Skeletal muscle cell (primary cell): ENCODE measurements at regions not wholly inside any gene's neighbourhood (a gene's known extent, or its start where the extent isn't known, plus 50 kb on each side); places are given as distances from the start of the nearest gene placed in this dataset.
"Not testable (repeated sequence)": the region's sequence is repeated elsewhere in the genome, so short reads cannot be mapped to it uniquely, and the experiment has no call there.

Experiments used
- DNase-seq: peaks from one replicate; pipeline ENCODE4 v3.0.0-alpha.2; 2010; ENCODE audit warnings: low read depth
- H3K4me3 ChIP-seq: 2 replicates; pipeline ENCODE4 v1.5.1; 2011; ENCODE audit warnings: low read depth, mild to moderate bottlenecking, control low read depth, low read length, moderate library complexity

- H3K4me3 ChIP-seq: no peak overlapping the region
- no peak for DNase-seq
These were observed 460.7 kb downstream of the ICE1 start for GRCh38 chr5:5883146-5883545.

GRCh38 chr5:5882706-5883105 lies 460.2 kb downstream of the ICE1 start:
- DNase-seq: no peak
- H3K4me3 ChIP-seq: no peak overlapping the region

- no peak for DNase-seq
- no peak overlapping the region for H3K4me3 ChIP-seq
These were observed 458.8 kb downstream of the ICE1 start for GRCh38 chr5:5881294-5881693.

- no peak for DNase-seq
- H3K4me3 ChIP-seq: no peak overlapping the region
These were observed 457.7 kb downstream of the ICE1 start for GRCh38 chr5:5880077-5880763.

- DNase-seq: no peak
- no peak overlapping the region for H3K4me3 ChIP-seq
These were observed 434.9 kb downstream of the ICE1 start for GRCh38 chr5:5857396-5857795.

- DNase-seq: no peak
- no peak overlapping the region for H3K4me3 ChIP-seq
These were observed 431.6 kb downstream of the ICE1 start for GRCh38 chr5:5854087-5854486.

- no peak for DNase-seq
- H3K4me3 ChIP-seq: no peak overlapping the region
These were observed 416.0 kb downstream of the ICE1 start for GRCh38 chr5:5838493-5838892.

GRCh38 chr5:5831622-5832021 lies 409.1 kb downstream of the ICE1 start:
- not testable (repeated sequence) for H3K4me3 ChIP-seq, DNase-seq

GRCh38 chr5:5828619-5829018 lies 406.1 kb downstream of the ICE1 start:
- no peak for DNase-seq
- no peak overlapping the region for H3K4me3 ChIP-seq

- H3K4me3 ChIP-seq: no peak overlapping the region
- no peak for DNase-seq
These were observed 404.4 kb downstream of the ICE1 start for GRCh38 chr5:5826911-5827310.

- H3K4me3 ChIP-seq: no peak overlapping the region
- no peak for DNase-seq
These were observed 400.3 kb downstream of the ICE1 start for GRCh38 chr5:5822729-5823257.

- H3K4me3 ChIP-seq: no peak overlapping the region
- DNase-seq: no peak
These were observed 394.5 kb downstream of the ICE1 start for GRCh38 chr5:5816960-5817359.

- no peak for DNase-seq
- no peak overlapping the region for H3K4me3 ChIP-seq
These were observed 391.0 kb downstream of the ICE1 start for GRCh38 chr5:5813441-5813840.

GRCh38 chr5:5810461-5810860 lies 388.0 kb downstream of the ICE1 start:
- H3K4me3 ChIP-seq: no peak overlapping the region
- DNase-seq: no peak

- H3K4me3 ChIP-seq: no peak overlapping the region
These were observed 383.4 kb downstream of the ICE1 start for GRCh38 chr5:5805916-5806315.

GRCh38 chr5:5804478-5805233 lies 382.2 kb downstream of the ICE1 start:
- DNase-seq: no peak
- H3K4me3 ChIP-seq: no peak overlapping the region

More at GRCh38 chr5:5805916-5806315, 383.4 kb downstream of the ICE1 start:
- no peak for DNase-seq

GRCh38 chr5:5800801-5801761 lies 378.6 kb downstream of the ICE1 start:
- no peak overlapping the region for H3K4me3 ChIP-seq
- DNase-seq: no peak

GRCh38 chr5:5799826-5800225 lies 377.3 kb downstream of the ICE1 start:
- DNase-seq: no peak
- H3K4me3 ChIP-seq: no peak overlapping the region

- no peak for DNase-seq
- H3K4me3 ChIP-seq: no peak overlapping the region
These were observed 376.8 kb downstream of the ICE1 start for GRCh38 chr5:5799229-5799628.

- no peak overlapping the region for H3K4me3 ChIP-seq
- DNase-seq: no peak
These were observed 376.0 kb downstream of the ICE1 start for GRCh38 chr5:5798462-5798861.
